ENCODE measurements at regions not wholly inside any gene's neighbourhood (a gene's known extent, or its start where the extent isn't known, plus 50 kb on each side); places are given as distances from the start of the nearest gene placed in this dataset.

GRCh38 chr13:74449811-74450524 is 315.8 kb upstream of the KLF12 start (continued):
- TF ChIP-seq TAF1 (IDR thresholded peaks at IDR 0.05; ENCODE audit: low read depth, low read length), result no peak
- no peak for TF ChIP-seq CREB1 (IDR thresholded peaks at IDR 0.05)
- TF ChIP-seq NRF1 (IDR thresholded peaks at IDR 0.05; ENCODE audit: low read depth, low read length), result no peak
